K562 (cell line): ENCODE measurements at regions not wholly inside any gene's neighbourhood (a gene's known extent, or its start where the extent isn't known, plus 50 kb on each side); places are given as distances from the start of the nearest gene placed in this dataset.
A peak's percentile ranks its signal among the peaks of the same experiment; 100 is the strongest.

Experiments used
- CBX2 ChIP-seq: fragments of 200-600 bp; sonication (generic); IDR thresholded peaks from one replicate; pipeline ENCODE4 v1.6.1; 2012; ENCODE audit warnings: mild to moderate bottlenecking, low read length, inconsistent platforms; ENCODE audit not compliant: insufficient read depth, poor library complexity, severe bottlenecking
- DPF2 ChIP-seq: fragments of 450-650 bp; IDR thresholded peaks from 2 replicates; pipeline ENCODE4 v1.6.1; 2016
- ESRRB ChIP-seq: fragments of 250-450 bp; sonication (Bioruptor Pico); IDR thresholded peaks from 2 replicates; pipeline ENCODE4 v1.5.0; 2020; ENCODE audit warnings: mild to moderate bottlenecking, moderate library complexity, borderline replicate concordance
- HDAC8 ChIP-seq: fragments of 450-650 bp; IDR thresholded peaks from 2 replicates; pipeline ENCODE4 v1.6.1; 2016; ENCODE audit warnings: mild to moderate bottlenecking, missing genetic modification characterization, moderate library complexity, missing compliant biosample characterization
- MAFG ChIP-seq: fragments of 450-650 bp; conservative IDR thresholded peaks from 2 replicates; pipeline ENCODE4 v1.6.1; 2016; ENCODE audit warnings: missing genetic modification characterization, missing compliant biosample characterization
- NCOR1 ChIP-seq: fragments of 450-650 bp; IDR thresholded peaks from 2 replicates; pipeline ENCODE4 v1.6.1; 2016; ENCODE audit warnings: mild to moderate bottlenecking, moderate library complexity
- PTTG1 ChIP-seq: fragments of 450-650 bp; IDR thresholded peaks from 2 replicates; pipeline ENCODE4 v1.6.1; 2016; ENCODE audit warnings: low read depth, mild to moderate bottlenecking, missing genetic modification characterization, missing compliant biosample characterization
- RBM14 ChIP-seq: fragments of 200-400 bp; formaldehyde crosslinking; IDR thresholded peaks from 2 replicates; pipeline ENCODE4 v1.6.1; 2018; ENCODE audit warnings: low read depth, mild to moderate bottlenecking, low read length, moderate library complexity, borderline replicate concordance; ENCODE audit not compliant: insufficient read depth
- SOX6 ChIP-seq: fragments of 450-650 bp; IDR thresholded peaks from 2 replicates; pipeline ENCODE4 v1.6.1; 2014; ENCODE audit warnings: mild to moderate bottlenecking
- ZBTB17 ChIP-seq: fragments of 450-650 bp; formaldehyde crosslinking; IDR thresholded peaks from 2 replicates; pipeline ENCODE4 v1.4.0; 2020; ENCODE audit warnings: mild to moderate bottlenecking
- ZNF586 ChIP-seq: fragments of 450-650 bp; formaldehyde crosslinking; conservative IDR thresholded peaks from 2 replicates; pipeline ENCODE4 v1.4.0; 2020; ENCODE audit warnings: mild to moderate bottlenecking, moderate library complexity
- TF ChIP-seq, protein P1 (sequence below): fragments of 450-650 bp; IDR thresholded peaks from 2 replicates; pipeline ENCODE4 v1.6.1; 2016
- TF ChIP-seq, protein P2 (sequence below): fragments of 250-450 bp; sonication (Bioruptor Pico); IDR thresholded peaks from 2 replicates; pipeline ENCODE4 v1.4.0; 2020; ENCODE audit warnings: borderline replicate concordance
- TF ChIP-seq, protein P3 (sequence below): fragments of 450-650 bp; formaldehyde crosslinking; IDR thresholded peaks from 2 replicates; pipeline ENCODE4 v1.4.0; 2020; ENCODE audit warnings: mild to moderate bottlenecking, mixed read lengths
- TF ChIP-seq, protein P4 (sequence below): fragments of 250-450 bp; sonication (Bioruptor Pico); IDR thresholded peaks from 2 replicates; pipeline ENCODE4 v1.8.0; 2022; ENCODE audit warnings: moderate library complexity, mild to moderate bottlenecking, inconsistent platforms
- TF ChIP-seq, protein P5 (sequence below): IDR thresholded peaks from 3 replicates; pipeline ENCODE4 v1.6.1; 2011; ENCODE audit warnings: borderline replicate concordance, mild to moderate bottlenecking, moderate library complexity; ENCODE audit not compliant: insufficient read length; ENCODE audit errors: extremely low read depth

DNA sequence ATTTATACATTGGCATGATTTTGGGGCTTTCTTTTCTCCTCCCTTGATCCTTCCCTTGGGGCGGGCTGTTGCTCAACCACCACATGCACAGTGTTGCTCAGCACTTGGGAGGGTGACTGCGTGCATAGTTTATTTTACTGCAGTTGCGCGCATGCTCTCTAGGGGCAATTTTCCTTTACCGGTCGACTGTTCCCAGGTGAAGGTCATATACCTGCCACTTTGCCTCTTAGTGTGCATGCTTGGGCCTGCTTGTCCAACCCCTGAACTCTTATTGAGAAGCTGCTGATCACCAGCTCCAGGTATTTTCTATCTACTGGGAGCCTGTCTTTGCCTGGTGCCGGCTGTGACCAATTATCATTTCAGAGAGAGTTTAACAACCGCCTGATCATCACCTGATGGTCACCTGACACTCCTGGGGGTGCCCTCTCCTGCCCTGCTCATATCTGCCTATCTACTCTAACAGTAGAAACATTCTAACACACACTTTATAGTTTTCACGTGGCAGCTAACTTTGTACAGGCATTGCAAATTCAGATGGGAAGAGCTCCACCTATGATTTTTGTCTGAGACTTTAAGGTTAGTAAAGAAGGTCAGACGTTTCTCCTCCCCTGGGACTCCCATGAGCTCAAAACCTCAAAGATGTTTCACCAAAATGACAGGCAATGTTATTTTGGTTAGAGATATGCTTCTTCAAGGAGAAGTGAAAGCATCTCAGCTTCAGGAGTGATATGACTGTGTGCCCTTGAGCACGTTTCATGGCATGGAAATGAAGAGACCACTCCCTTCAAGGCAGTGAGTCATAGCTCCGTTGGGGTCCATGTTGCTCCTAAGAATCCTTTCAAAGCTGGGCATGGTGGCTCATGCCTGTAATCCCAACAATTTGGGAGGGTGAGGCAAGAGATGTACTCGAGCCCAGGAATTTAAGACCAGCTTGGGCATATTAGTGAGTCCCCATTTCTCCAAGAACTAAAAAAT is 227.5 kb upstream of the MYLIP start (continued):
- peak; percentile 50; the same call in 1 of the 2 replicates for TF ChIP-seq HDAC8 (tag)
- TF ChIP-seq, protein P1, sequence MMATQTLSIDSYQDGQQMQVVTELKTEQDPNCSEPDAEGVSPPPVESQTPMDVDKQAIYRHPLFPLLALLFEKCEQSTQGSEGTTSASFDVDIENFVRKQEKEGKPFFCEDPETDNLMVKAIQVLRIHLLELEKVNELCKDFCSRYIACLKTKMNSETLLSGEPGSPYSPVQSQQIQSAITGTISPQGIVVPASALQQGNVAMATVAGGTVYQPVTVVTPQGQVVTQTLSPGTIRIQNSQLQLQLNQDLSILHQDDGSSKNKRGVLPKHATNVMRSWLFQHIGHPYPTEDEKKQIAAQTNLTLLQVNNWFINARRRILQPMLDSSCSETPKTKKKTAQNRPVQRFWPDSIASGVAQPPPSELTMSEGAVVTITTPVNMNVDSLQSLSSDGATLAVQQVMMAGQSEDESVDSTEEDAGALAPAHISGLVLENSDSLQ: peak; percentile 45; the same call in 1 of the 2 replicates
- peak; percentile 37 for TF ChIP-seq DPF2
- TF ChIP-seq PTTG1: peak; percentile 41; the same call in 1 of the 2 replicates
- no peak for TF ChIP-seq ESRRB (CRISPR knock-in tag)
- TF ChIP-seq SOX6: 0 out of 2 replicates have a peak, but pooled peaks have one; percentile 6
- no peak for TF ChIP-seq RBM14
- no peak for TF ChIP-seq CBX2
- no peak for TF ChIP-seq MAFG (tag)
- peak; percentile 8; the same call in 1 of the 2 replicates for TF ChIP-seq NCOR1
- TF ChIP-seq, protein P2, sequence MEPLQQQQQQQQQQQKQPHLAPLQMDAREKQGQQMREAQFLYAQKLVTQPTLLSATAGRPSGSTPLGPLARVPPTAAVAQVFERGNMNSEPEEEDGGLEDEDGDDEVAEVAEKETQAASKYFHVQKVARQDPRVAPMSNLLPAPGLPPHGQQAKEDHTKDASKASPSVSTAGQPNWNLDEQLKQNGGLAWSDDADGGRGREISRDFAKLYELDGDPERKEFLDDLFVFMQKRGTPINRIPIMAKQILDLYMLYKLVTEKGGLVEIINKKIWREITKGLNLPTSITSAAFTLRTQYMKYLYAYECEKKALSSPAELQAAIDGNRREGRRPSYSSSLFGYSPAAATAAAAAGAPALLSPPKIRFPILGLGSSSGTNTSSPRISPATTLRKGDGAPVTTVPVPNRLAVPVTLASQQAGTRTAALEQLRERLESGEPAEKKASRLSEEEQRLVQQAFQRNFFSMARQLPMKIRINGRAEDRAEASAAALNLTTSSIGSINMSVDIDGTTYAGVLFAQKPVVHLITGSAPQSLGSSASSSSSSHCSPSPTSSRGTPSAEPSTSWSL (CRISPR knock-in tag): 0 out of 2 replicates have a peak, but pooled peaks have one; percentile 84
- TF ChIP-seq, protein P3, sequence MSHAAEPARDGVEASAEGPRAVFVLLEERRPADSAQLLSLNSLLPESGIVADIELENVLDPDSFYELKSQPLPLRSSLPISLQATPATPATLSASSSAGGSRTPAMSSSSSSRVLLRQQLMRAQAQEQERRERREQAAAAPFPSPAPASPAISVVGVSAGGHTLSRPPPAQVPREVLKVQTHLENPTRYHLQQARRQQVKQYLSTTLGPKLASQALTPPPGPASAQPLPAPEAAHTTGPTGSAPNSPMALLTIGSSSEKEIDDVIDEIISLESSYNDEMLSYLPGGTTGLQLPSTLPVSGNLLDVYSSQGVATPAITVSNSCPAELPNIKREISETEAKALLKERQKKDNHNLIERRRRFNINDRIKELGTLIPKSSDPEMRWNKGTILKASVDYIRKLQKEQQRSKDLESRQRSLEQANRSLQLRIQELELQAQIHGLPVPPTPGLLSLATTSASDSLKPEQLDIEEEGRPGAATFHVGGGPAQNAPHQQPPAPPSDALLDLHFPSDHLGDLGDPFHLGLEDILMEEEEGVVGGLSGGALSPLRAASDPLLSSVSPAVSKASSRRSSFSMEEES: peak; percentile 74
- TF ChIP-seq, protein P4, sequence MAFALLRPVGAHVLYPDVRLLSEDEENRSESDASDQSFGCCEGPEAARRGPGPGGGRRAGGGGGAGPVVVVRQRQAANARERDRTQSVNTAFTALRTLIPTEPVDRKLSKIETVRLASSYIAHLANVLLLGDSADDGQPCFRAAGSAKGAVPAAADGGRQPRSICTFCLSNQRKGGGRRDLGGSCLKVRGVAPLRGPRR (CRISPR knock-in tag): 0 out of 2 replicates have a peak, but pooled peaks have one; percentile 32
- TF ChIP-seq, protein P5, sequence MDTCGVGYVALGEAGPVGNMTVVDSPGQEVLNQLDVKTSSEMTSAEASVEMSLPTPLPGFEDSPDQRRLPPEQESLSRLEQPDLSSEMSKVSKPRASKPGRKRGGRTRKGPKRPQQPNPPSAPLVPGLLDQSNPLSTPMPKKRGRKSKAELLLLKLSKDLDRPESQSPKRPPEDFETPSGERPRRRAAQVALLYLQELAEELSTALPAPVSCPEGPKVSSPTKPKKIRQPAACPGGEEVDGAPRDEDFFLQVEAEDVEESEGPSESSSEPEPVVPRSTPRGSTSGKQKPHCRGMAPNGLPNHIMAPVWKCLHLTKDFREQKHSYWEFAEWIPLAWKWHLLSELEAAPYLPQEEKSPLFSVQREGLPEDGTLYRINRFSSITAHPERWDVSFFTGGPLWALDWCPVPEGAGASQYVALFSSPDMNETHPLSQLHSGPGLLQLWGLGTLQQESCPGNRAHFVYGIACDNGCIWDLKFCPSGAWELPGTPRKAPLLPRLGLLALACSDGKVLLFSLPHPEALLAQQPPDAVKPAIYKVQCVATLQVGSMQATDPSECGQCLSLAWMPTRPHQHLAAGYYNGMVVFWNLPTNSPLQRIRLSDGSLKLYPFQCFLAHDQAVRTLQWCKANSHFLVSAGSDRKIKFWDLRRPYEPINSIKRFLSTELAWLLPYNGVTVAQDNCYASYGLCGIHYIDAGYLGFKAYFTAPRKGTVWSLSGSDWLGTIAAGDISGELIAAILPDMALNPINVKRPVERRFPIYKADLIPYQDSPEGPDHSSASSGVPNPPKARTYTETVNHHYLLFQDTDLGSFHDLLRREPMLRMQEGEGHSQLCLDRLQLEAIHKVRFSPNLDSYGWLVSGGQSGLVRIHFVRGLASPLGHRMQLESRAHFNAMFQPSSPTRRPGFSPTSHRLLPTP: no peak
- 0 out of 2 replicates have a peak, but pooled peaks have one; percentile 32 for TF ChIP-seq ZBTB17 (CRISPR knock-in tag)
- TF ChIP-seq ZNF586: 0 out of 2 replicates have a peak, but pooled peaks have one; percentile 42
